Right atrium auricular region (tissue), 2 donors: ENCODE measurements at regions not wholly inside any gene's neighbourhood (a gene's known extent, or its start where the extent isn't known, plus 50 kb on each side); places are given as distances from the start of the nearest gene placed in this dataset.

Experiments used
- DNase-seq: peaks from one replicate; pipeline ENCODE4 v3.0.0-alpha.2; 2019; ENCODE audit warnings: low spot score
- H3K27ac ChIP-seq, 2 donors: fragments of 200-600 bp; sonication (generic); 1 replicate in 1 of 2; 2 replicates in 1 of 2; pipeline ENCODE4 v1.5.1; 2016 to 2019
- H3K27me3 ChIP-seq, 2 donors: fragments of 200-600 bp; sonication (generic); one replicate each; pipeline versions ENCODE4 v1.5.1 to v1.6.0; 2017 to 2019
- H3K36me3 ChIP-seq: fragments of 200-600 bp; sonication (generic); one replicate; pipeline ENCODE4 v1.5.1; 2016
- H3K4me1 ChIP-seq, 2 donors: fragments of 200-600 bp; sonication (generic); one replicate each; pipeline versions ENCODE4 v1.5.1 to v1.6.0; 2017 to 2019
- H3K4me3 ChIP-seq, 2 donors: fragments of 200-600 bp; sonication (generic); 1 replicate in 1 of 2; 2 replicates in 1 of 2; pipeline ENCODE4 v1.5.1; 2017 to 2019; ENCODE audit warnings: mild to moderate bottlenecking in 1 of 2, moderate library complexity in 1 of 2
- H3K9me3 ChIP-seq, 2 donors: fragments of 200-600 bp; sonication (generic); one replicate each; pipeline ENCODE4 v1.5.1; 2019
- TF ChIP-seq, protein P1 (sequence below), 2 donors: fragments of 200-600 bp; sonication (generic); IDR thresholded peaks; one replicate each; pipeline ENCODE4 v1.5.1; 2019; ENCODE audit warnings: antibody characterized with exemption in 2 of 2

DNA sequence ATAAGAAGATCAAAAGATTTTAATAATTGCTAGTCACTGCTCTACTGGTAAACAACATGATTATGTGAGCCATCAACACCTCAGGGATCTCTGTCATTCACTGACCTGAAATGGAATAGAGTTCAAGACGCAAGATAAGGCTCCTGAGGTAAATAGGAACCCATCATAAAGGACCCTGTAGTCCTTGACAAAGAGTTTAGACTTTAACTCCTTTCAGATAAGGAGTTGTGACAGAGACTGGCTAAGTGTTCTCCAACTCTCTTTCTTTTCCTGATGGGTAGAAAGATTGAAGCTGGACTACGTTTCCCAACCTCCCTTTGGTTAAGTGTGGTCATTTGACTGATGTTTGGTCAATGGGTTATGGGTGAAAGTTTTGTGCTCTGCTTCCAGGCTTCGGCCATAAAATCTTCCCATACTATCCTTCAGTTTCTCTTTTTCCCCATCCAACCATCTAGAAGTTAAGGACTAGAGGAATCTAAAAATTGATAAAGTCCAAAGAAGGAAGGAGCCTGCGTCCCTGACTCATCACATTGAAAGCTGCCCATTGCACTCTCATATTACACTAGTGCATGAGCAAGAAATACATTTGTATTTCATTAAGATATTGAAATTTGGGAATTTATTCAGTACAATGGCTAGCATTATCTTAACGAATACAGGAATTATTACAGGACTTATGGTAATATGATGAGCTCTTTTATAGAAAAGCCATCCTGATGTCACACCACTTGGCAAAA lies 293.7 kb upstream of the ACVR2A start:
- peaks cover 0 to 10% of the 10 kb centered on the region in 2 donors for H3K4me1 ChIP-seq
- H3K9me3 ChIP-seq: no peaks in the 10 kb centered on the region
- TF ChIP-seq, protein P1, sequence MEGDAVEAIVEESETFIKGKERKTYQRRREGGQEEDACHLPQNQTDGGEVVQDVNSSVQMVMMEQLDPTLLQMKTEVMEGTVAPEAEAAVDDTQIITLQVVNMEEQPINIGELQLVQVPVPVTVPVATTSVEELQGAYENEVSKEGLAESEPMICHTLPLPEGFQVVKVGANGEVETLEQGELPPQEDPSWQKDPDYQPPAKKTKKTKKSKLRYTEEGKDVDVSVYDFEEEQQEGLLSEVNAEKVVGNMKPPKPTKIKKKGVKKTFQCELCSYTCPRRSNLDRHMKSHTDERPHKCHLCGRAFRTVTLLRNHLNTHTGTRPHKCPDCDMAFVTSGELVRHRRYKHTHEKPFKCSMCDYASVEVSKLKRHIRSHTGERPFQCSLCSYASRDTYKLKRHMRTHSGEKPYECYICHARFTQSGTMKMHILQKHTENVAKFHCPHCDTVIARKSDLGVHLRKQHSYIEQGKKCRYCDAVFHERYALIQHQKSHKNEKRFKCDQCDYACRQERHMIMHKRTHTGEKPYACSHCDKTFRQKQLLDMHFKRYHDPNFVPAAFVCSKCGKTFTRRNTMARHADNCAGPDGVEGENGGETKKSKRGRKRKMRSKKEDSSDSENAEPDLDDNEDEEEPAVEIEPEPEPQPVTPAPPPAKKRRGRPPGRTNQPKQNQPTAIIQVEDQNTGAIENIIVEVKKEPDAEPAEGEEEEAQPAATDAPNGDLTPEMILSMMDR (IDR thresholded peaks at IDR 0.05): no peak
- no peak overlapping the region for H3K4me3 ChIP-seq
- no peak overlapping the region for H3K27ac ChIP-seq
- no peak for DNase-seq
- no peaks in the 10 kb centered on the region for H3K36me3 ChIP-seq
- H3K27me3 ChIP-seq: no peaks in the 10 kb centered on the region

DNA sequence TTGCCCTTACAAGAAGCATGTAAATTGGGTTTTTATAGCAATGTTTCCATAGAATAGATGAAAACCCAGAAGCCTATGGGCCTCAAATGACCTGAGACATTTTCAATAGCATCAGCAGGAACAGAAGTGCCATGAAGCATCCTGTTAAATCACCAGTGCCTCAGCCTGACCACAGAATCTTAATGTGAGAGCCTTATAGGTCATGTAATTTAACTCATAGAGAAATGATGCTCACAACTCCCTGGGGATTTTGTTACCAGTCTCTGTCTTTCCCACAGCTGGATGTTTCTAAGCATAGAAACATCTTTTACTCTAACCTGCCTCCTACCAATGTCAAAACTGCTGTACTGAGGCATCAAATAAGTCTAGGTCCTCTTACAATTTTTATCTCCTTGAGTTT lies 295.8 kb upstream of the ACVR2A start:
- H3K4me3 ChIP-seq: no peak overlapping the region
- DNase-seq: no peak
- H3K4me1 ChIP-seq: peaks cover 0 to under 1% of the 10 kb centered on the region in 2 donors
- H3K27me3 ChIP-seq: no peaks in the 10 kb centered on the region
- H3K36me3 ChIP-seq: no peaks in the 10 kb centered on the region
- TF ChIP-seq, protein P1 (IDR thresholded peaks at IDR 0.05): no peak
- H3K27ac ChIP-seq: no peak overlapping the region
- H3K9me3 ChIP-seq: no peaks in the 10 kb centered on the region

DNA sequence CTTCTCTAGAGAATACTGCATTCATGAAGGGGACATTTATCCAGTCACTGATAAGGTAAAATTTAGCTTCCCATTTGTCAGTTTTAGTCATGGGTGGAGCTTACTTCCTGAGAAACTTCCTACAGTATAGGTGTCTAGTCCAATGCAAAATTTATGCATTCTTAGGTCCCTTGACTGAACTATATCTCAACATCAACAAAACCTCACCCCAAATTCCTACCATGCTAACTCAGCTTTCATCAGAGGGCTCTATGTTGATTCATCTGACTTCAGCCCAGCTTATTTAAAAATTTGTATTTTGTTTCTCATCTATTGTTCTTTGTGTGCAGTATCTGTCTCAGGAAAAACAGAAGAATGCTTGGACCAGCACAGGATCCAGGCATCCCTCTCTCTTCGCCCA lies 296.4 kb upstream of the ACVR2A start:
- no peaks in the 10 kb centered on the region for H3K36me3 ChIP-seq
- TF ChIP-seq, protein P1 (IDR thresholded peaks at IDR 0.05): no peak
- no peaks in the 10 kb centered on the region for H3K4me1 ChIP-seq
- no peaks in the 10 kb centered on the region for H3K27me3 ChIP-seq
- H3K9me3 ChIP-seq: no peaks in the 10 kb centered on the region
- DNase-seq: no peak
- no peak overlapping the region for H3K27ac ChIP-seq
- no peak overlapping the region for H3K4me3 ChIP-seq

DNA sequence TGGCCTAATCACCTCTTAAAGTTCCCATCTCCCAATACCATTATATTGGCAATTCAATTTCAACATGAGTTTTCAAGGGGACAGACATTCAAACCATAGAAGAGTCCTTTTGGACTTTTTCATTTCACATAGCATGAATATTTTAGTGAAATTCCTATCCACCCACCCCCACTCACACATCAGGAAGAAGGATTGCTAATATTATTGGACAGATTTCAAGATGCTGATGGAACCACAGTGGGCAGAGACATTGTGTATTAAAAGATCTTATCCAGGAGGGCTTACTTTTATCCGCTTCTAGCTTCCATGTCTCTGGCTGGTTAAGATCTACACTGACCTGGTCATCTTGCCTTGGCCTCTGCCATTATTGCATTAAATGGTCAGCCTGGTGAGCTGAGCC lies 297.4 kb upstream of the ACVR2A start:
- no peaks in the 10 kb centered on the region for H3K4me1 ChIP-seq
- no peak overlapping the region for H3K4me3 ChIP-seq
- TF ChIP-seq, protein P1 (IDR thresholded peaks at IDR 0.05): no peak
- no peaks in the 10 kb centered on the region for H3K9me3 ChIP-seq
- no peak overlapping the region for H3K27ac ChIP-seq
- no peaks in the 10 kb centered on the region for H3K36me3 ChIP-seq
- H3K27me3 ChIP-seq: no peaks in the 10 kb centered on the region
- DNase-seq: no peak

DNA sequence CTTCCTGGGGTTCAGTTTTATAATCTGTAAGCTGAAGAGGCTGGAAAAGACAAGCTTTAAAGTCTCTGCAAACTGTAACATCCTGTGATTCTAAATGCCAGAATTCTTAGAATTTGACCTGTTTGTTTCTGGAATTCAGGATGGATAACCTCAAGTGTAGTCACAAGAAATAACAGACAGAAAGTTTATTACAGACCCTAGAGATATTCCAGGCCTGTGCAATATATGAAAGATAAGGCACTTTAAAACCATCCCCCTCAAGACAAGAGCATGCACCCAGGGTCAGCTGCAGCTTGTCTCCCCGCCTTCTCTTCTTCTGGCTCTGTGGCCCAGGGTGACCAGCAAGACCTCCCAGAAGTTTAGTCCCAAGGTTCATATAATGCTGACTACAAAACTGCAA lies 298.7 kb upstream of the ACVR2A start:
- Histone ChIP-seq H3K4me3 (no peak overlapping the region), H3K27me3 (no peaks in the 10 kb centered on the region), H3K36me3 (no peaks in the 10 kb centered on the region), H3K4me1 (no peaks in the 10 kb centered on the region), H3K27ac (no peak overlapping the region), H3K9me3 (no peaks in the 10 kb centered on the region)
- TF ChIP-seq, protein P1 (IDR thresholded peaks at IDR 0.05): no peak
- DNase-seq: no peak

DNA sequence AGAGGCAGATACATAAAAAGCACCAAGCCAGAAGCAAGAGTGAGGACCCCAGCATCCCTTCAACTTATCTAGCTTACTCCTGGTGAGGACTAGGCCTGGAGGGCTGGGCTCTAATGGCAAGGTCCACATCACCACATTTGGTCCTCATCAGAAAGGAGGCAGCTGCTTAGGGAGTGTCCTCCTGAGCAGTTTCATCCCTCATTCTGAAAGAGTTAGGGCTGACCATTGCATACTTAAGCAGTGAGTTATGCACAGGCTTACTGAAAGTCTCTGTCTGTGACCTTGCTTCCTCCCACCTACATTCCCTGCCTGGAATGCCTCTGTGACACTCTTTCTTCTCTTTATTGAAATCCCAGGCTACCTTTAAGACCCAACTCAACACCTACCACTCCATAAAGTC lies 301.8 kb upstream of the ACVR2A start:
- H3K4me1 ChIP-seq: no peaks in the 10 kb centered on the region
- DNase-seq: no peak
- no peaks in the 10 kb centered on the region for H3K9me3 ChIP-seq
- no peak overlapping the region for H3K27ac ChIP-seq
- H3K4me3 ChIP-seq: no peak overlapping the region
- no peaks in the 10 kb centered on the region for H3K36me3 ChIP-seq
- TF ChIP-seq, protein P1 (IDR thresholded peaks at IDR 0.05): no peak
- no peaks in the 10 kb centered on the region for H3K27me3 ChIP-seq
